NCI-H446 treated with DMSO at 0.1 percent for 48 hours (cell line): ENCODE measurements at regions not wholly inside any gene's neighbourhood (a gene's known extent, or its start where the extent isn't known, plus 50 kb on each side); places are given as distances from the start of the nearest gene placed in this dataset.
"Not testable (repeated sequence)": the region's sequence is repeated elsewhere in the genome, so short reads cannot be mapped to it uniquely, and the experiment has no call there.

Experiments
- DNase-seq: peaks from one replicate; lab custom pipeline; 2025; lab: John Stamatoyannopoulos, UW

- no peak for DNase-seq
These were observed 313.3 kb upstream of the PRR16 start for GRCh38 chr5:120150770-120151169.

- DNase-seq, result no peak
These were observed 312.9 kb upstream of the PRR16 start for GRCh38 chr5:120151181-120151580.

GRCh38 chr5:120151825-120152224, 312.3 kb upstream of the PRR16 start:
- DNase-seq, result no peak

- no peak for DNase-seq
These were observed 311.6 kb upstream of the PRR16 start for GRCh38 chr5:120152472-120152871.

GRCh38 chr5:120152931-120153330, 311.2 kb upstream of the PRR16 start:
- DNase-seq, result no peak

- no peak for DNase-seq
These were observed 310.5 kb upstream of the PRR16 start for GRCh38 chr5:120153551-120153950.

- no peak for DNase-seq
These were observed 308.2 kb upstream of the PRR16 start for GRCh38 chr5:120155873-120156272.

GRCh38 chr5:120158211-120158610, 305.9 kb upstream of the PRR16 start:
- DNase-seq, result no peak

GRCh38 chr5:120159155-120159554, 304.9 kb upstream of the PRR16 start:
- no peak for DNase-seq

GRCh38 chr5:120160124-120160895, 303.8 kb upstream of the PRR16 start:
- DNase-seq, result no peak

GRCh38 chr5:120162321-120162720, 301.8 kb upstream of the PRR16 start:
- no peak for DNase-seq

- no peak for DNase-seq
These were observed 300.1 kb upstream of the PRR16 start for GRCh38 chr5:120164037-120164436.

- no peak for DNase-seq
These were observed 299.1 kb upstream of the PRR16 start for GRCh38 chr5:120164986-120165385.

GRCh38 chr5:120173125-120173524, 291.0 kb upstream of the PRR16 start:
- no peak for DNase-seq

- no peak for DNase-seq
These were observed 290.0 kb upstream of the PRR16 start for GRCh38 chr5:120174089-120174488.

- DNase-seq, result not testable (repeated sequence)
These were observed 282.9 kb upstream of the PRR16 start for GRCh38 chr5:120181238-120181637.

- DNase-seq, result not testable (repeated sequence)
These were observed 269.4 kb upstream of the PRR16 start for GRCh38 chr5:120194650-120195049.

GRCh38 chr5:120199559-120199958, 264.5 kb upstream of the PRR16 start:
- DNase-seq, result no peak

GRCh38 chr5:120207129-120207528, 257.0 kb upstream of the PRR16 start:
- DNase-seq, result no peak

GRCh38 chr5:120217001-120217400, 247.1 kb upstream of the PRR16 start:
- DNase-seq, result no peak

- no peak for DNase-seq
These were observed 244.1 kb upstream of the PRR16 start for GRCh38 chr5:120219988-120220387.

GRCh38 chr5:120225524-120225923, 238.6 kb upstream of the PRR16 start:
- no peak for DNase-seq

GRCh38 chr5:120228262-120229031, 235.7 kb upstream of the PRR16 start:
- DNase-seq, result no peak
